AG20443 (cell line): ENCODE measurements at regions not wholly inside any gene's neighbourhood (a gene's known extent, or its start where the extent isn't known, plus 50 kb on each side); places are given as distances from the start of the nearest gene placed in this dataset.

Experiments used
- DNase-seq: peaks from one replicate; pipeline ENCODE4 v3.0.0; 2012; ENCODE audit warnings: low spot score, mixed read lengths

DNA sequence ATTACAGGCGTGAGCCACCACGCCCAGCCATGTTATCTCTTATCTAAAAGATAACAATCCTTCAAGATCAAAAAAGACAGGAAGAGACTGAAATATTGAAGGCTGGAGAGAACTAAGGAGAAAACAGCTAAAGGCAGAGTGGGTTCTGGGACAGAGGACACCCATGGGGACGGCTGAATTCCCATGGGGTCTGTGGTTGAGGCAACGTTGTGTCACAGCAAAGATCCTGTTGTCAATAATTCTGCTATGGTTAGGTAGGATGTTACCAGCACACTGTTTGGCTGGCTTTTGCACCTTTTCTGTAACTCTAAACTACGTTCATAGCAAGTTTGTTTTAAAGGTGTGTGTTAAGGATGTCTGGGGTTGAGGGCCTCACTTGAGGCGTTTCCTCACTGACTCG, 137.7 kb upstream of the APCDD1 start:
- no peak for DNase-seq

GRCh38 chr18:10317864-10318690, 136.4 kb upstream of the APCDD1 start:
- no peak for DNase-seq

DNA sequence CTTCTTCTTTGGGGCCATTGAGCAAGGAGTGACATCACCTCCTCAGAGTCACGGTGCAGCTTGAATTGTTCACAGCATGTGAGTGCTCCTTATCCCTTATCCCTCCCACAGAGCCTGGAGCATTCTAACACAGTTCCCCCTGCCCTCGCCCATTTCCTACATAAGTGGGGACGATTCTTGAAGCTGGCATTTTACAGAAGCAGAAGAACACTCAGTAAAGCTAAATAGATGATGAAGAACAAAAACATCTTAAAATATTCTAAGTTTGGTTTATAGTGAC, 135.8 kb upstream of the APCDD1 start:
- DNase-seq, result peak; percentile 67

GRCh38 chr18:10319026-10319425, 135.4 kb upstream of the APCDD1 start:
- DNase-seq, result no peak

DNA sequence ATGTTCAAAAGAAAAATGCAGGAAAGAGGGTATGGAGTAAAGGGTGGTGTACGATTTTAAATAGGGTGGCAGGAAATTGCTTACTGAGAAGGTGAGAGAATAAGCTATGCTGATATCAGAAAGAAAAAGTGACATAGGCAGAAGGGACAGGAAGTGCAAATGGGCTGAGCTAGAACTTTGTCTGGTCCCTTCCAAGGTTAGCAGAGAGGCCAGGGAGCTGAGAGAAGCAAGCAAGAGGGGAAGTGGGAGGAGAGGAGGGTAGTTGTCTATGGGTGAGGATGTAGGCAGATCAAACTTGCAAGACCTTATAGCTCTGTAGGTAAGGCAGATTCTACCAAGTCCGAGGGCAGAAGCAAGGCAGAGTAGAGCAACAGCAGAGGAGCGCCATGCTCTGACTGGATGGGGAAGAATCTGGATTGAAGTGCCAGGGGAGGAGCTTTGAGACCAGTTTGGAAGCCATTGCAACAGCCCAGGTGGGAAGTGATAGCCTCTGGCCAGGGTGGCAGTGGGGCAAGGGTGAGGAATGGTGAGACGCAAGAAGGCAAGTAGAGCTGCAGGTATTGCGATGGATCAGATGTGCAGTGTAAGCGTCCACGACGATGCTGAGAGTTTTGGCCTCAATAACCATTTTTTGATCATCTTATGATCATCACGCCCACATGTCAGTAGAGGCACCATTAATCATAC, 134.4 kb upstream of the APCDD1 start:
- no peak for DNase-seq

- peak; percentile 66 for DNase-seq
These were observed 133.6 kb upstream of the APCDD1 start for GRCh38 chr18:10320791-10321190.

- DNase-seq, result no peak
These were observed 132.9 kb upstream of the APCDD1 start for GRCh38 chr18:10321576-10321975.

GRCh38 chr18:10322004-10322403, 132.4 kb upstream of the APCDD1 start:
- no peak for DNase-seq

- DNase-seq, result no peak
These were observed 132.0 kb upstream of the APCDD1 start for GRCh38 chr18:10322435-10322834.

GRCh38 chr18:10329101-10329500, 125.3 kb upstream of the APCDD1 start:
- DNase-seq, result peak; percentile 50

- DNase-seq, result no peak
These were observed 124.0 kb upstream of the APCDD1 start for GRCh38 chr18:10330428-10330827.

DNA sequence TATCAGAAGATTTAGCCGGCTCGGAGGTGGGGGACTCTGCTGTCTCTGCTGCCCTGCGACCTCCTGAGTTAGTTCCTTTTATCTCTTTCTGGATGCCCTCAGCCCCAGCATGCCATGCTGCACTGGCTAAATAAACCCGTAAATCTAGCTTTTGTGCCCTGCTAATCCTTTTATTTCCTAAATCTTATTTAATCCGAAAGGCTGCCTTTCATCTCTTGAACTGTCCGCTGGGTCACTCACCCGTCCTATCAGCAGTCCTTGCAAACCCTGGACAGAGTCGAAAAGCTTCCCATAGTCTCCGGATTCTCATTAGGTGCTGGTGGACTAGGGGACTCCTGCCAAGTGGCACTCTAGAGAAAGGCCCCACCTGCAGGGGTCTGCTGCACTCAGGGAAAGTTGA, 122.0 kb upstream of the APCDD1 start:
- no peak for DNase-seq

- DNase-seq, result no peak
These were observed 117.6 kb upstream of the APCDD1 start for GRCh38 chr18:10336749-10337350.

DNA sequence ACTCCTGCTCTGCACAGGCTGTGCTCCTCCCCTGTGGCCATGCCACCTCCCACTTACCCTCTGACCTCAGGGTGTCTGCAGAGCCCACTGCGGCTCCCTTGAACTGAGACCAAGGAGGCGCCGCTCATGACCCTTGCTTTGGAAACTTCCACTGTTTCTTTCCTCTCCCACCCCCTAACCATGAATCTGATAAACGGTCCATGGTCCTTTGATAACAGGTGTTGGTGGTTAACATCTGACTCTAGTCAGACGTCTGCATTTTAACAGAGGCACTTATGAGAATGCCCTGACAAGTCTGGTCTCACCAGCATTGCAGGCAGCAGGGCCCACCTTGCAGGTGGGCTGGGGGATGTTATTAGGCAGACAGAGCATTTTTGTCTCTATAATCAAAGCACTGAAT, 113.6 kb upstream of the APCDD1 start:
- no peak for DNase-seq

DNA sequence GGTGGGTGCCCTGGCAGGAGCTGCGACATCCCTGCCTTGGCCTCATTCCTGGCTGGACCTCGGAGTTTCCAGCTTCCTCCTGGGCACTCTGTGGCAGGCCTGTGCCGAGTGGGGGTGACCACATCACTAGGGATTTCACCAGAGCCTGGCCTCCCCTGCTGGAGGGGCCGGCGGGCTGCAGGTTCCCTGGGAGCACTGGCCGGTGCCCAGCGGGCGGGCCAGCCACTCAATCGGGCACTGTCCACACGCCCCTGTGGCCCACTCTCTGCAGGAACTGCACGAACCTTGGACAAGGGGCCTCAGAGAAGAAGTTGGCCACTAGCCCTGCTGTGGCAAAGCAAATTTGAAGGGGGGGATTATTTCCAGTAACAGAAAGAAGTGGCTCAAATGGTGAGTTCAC, 110.7 kb upstream of the APCDD1 start:
- DNase-seq, result no peak

GRCh38 chr18:10346749-10347415, 107.6 kb upstream of the APCDD1 start:
- DNase-seq, result no peak

DNA sequence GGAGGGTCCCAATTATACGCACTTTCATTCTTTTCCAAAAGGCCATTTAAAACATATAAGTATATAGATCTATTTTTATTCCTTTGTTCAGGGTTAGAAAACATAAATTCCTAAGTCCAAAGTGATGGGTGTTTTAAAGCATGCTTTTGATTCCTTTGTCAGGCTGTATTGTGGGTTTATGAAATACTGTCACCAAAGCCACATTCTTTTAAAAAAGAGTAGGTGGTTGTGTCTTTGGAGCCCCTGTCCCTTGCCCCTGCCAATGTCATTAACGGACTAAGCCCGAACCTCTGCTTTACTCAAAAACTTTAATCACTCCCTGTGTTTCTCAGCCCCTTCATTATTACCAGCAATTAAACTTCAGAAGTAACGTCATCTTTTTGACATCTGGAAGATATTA, 104.9 kb upstream of the APCDD1 start:
- no peak for DNase-seq

- no peak for DNase-seq
These were observed 103.8 kb upstream of the APCDD1 start for GRCh38 chr18:10350661-10351060.

- DNase-seq, result no peak
These were observed 103.1 kb upstream of the APCDD1 start for GRCh38 chr18:10351219-10351818.

DNA sequence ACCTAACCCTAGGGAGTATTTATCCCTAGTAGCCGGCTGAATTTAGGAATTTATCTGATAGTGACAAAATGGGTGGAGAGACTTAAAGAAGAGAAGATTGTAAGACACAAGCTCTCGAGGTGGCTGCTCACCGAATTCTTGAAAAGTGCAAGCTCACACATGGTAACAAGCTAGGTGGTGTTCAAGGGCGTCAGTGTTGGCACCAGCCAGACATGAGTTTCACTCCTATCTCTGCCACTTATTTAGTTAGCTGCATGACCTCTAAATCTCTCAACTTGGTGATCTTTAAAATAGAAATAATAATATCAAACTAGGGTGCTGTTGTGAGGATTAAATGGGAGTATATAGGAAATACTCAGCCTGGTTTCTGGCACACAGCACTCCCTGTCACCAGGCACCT, 102.6 kb upstream of the APCDD1 start:
- no peak for DNase-seq

GRCh38 chr18:10352671-10353070, 101.8 kb upstream of the APCDD1 start:
- DNase-seq, result no peak

DNA sequence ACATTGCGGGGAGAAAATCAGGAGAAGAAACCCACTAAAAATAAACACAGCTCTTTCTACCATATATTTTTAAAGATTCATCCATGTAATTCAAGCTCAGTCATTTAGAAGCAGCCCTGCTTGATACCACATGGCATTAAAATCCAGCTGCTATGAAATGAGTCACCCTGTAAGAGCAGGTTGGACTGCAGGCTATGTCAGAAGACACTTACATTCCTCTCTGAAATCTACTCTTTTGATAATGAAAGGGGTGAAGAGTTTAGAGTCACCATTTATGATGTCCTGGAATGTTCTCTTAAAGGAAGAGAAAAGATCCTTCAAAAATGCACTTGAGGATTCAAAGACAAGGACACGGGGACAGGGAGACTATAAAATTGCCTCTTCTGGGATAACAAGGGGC, 100.6 kb upstream of the APCDD1 start:
- peak; percentile 77 for DNase-seq
